Activated CD4-positive, alpha-beta T cell treated with anti-CD3 and anti-CD28 coated beads, Interleukin-2, amount 10 ng/mL, durations not matched to agents 7 days and 5 days (primary cell): ENCODE measurements at regions not wholly inside any gene's neighbourhood (a gene's known extent, or its start where the extent isn't known, plus 50 kb on each side); places are given as distances from the start of the nearest gene placed in this dataset.

Source experiments
- CTCF ChIA-PET: fragments of 350-600 bp; sonication (Branson Sonifier 250); formaldehyde crosslinking; loops from one replicate; lab custom pipeline; 2021; ENCODE audit warnings: antibody characterized with exemption; lab: Charles Lee
- POLR2A ChIA-PET: fragments of 350-600 bp; sonication (Branson Sonifier 250); formaldehyde crosslinking; loops from one replicate; lab custom pipeline; 2021; ENCODE audit warnings: antibody characterized with exemption; lab: Charles Lee
- DNase-seq: peaks from one replicate; pipeline ENCODE4 v3.0.0-alpha.2; 2020
- H3K27ac Mint-ChIP-seq: one replicate; pipeline ENCODE4 v1.8.0; 2021; ENCODE audit warnings: mild to moderate bottlenecking, moderate library complexity, mixed read lengths
- H3K27me3 Mint-ChIP-seq: one replicate; pipeline ENCODE4 v1.8.0; 2021; ENCODE audit warnings: mixed read lengths
- H3K36me3 Mint-ChIP-seq: one replicate; pipeline ENCODE4 v1.8.0; 2021; ENCODE audit warnings: low read depth, mixed read lengths
- H3K4me1 Mint-ChIP-seq: one replicate; pipeline ENCODE4 v1.8.0; 2021; ENCODE audit warnings: mixed read lengths
- H3K4me3 Mint-ChIP-seq: one replicate; pipeline ENCODE4 v1.8.0; 2021; ENCODE audit warnings: mild to moderate bottlenecking, moderate library complexity, mixed read lengths
- H3K9me3 Mint-ChIP-seq: one replicate; pipeline ENCODE4 v1.8.0; 2021; ENCODE audit warnings: mixed read lengths

- ChIA-PET POLR2A (no interaction called here), CTCF (no interaction called here)
- Mint-ChIP-seq H3K36me3 (no peaks in the 10 kb centered on the region), H3K4me1 (no peaks in the 10 kb centered on the region), H3K9me3 (no peaks in the 10 kb centered on the region), H3K27ac (no peak overlapping the region), H3K27me3 (peaks cover 15% of the 10 kb centered on the region), H3K4me3 (no peak overlapping the region)
- no peak for DNase-seq
Observed at GRCh38 chr12:65593239-65593701, 231.0 kb upstream of the HMGA2 start.

DNA sequence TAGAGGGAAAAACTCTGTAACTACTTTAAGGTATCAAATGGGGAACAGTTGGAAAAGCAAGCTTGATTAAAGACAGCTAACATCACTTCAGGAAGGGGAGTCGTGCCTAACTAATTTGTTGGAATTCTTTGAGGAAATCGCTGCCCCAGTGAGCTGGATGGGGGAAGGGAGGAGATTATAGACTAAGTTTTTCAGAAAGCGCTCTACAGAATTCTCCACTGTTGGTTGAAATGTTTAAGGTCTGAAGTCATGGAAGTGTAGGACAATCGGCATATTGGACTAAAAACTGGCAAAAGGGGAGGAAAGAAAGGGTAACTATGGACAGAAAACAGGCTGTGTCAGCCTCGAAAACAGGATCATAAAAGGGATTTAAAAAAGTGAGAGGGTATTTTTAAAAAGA is 229.9 kb upstream of the HMGA2 start:
- Mint-ChIP-seq H3K4me3 (no peak overlapping the region), H3K4me1 (no peaks in the 10 kb centered on the region), H3K36me3 (no peaks in the 10 kb centered on the region), H3K9me3 (no peaks in the 10 kb centered on the region), H3K27me3 (peaks cover 18% of the 10 kb centered on the region), H3K27ac (no peak overlapping the region)
- CTCF ChIA-PET: no interaction called here
- POLR2A ChIA-PET: no interaction called here
- no peak for DNase-seq

- ChIA-PET POLR2A (no interaction called here), CTCF (no interaction called here)
- no peak for DNase-seq
- Mint-ChIP-seq H3K27me3 (peaks cover 19% of the 10 kb centered on the region), H3K27ac (no peak overlapping the region), H3K36me3 (no peaks in the 10 kb centered on the region), H3K4me3 (no peak overlapping the region), H3K9me3 (no peaks in the 10 kb centered on the region), H3K4me1 (no peaks in the 10 kb centered on the region)
Observed at GRCh38 chr12:65595016-65595560, 229.2 kb upstream of the HMGA2 start.

DNA sequence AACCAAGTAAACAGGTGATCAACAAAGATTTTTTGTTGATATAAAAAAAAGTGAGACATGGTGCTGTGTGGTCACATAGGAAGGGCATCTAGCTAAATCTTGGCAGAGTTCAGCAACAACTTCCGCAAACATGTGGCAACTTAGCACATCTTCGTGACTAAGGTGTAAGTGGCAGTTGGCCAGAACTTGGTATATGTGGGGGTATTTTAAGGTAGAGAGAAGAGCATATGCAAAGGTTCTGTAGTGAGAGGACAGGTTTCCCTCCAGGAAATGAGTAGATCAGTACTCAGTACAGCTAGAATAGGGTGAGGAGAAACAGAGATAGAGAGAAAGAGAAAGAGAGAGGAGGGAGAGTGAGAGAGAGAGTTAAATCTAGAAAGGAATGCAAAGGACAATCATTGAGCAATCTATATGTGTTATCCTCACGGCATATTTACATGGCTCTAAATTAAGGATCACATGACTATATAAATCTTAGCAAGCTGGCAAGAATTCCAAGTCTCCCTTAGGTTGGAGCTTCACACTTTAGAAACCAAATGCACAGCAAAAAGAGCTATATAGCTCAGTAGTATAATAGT is 227.7 kb upstream of the HMGA2 start:
- Mint-ChIP-seq H3K9me3 (no peaks in the 10 kb centered on the region), H3K4me3 (no peak overlapping the region), H3K36me3 (no peaks in the 10 kb centered on the region), H3K4me1 (no peaks in the 10 kb centered on the region), H3K27ac (no peak overlapping the region), H3K27me3 (peaks cover 27% of the 10 kb centered on the region)
- POLR2A ChIA-PET: no interaction called here
- no peak for DNase-seq
- CTCF ChIA-PET: no interaction called here

- CTCF ChIA-PET: no interaction called here
- H3K9me3 Mint-ChIP-seq: no peaks in the 10 kb centered on the region
- H3K27ac Mint-ChIP-seq: no peak overlapping the region
- peaks cover 27% of the 10 kb centered on the region for H3K27me3 Mint-ChIP-seq
- POLR2A ChIA-PET: no interaction called here
- DNase-seq: no peak
- peaks cover 1% of the 10 kb centered on the region for H3K4me1 Mint-ChIP-seq
- no peak overlapping the region for H3K4me3 Mint-ChIP-seq
- H3K36me3 Mint-ChIP-seq: no peaks in the 10 kb centered on the region
Observed at GRCh38 chr12:65597527-65597926, 226.8 kb upstream of the HMGA2 start.

DNA sequence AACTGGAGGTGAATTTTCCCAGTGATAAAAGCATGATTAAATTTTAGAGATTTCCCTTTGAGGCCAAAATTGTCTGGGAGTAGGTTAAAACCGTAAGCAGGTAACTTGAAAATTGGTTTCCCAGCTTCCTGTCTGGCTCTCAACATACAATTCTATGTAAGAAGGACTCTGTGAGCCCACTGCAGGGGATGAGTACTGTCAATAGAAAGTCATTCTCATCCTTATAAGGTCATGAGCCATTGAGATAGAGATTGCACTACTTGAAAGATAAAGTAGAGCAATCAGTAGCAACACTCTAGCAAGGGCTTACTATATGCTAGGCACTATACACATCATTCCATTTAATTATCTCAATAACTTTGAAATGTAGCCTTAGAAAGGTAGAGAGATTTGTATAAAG is 225.6 kb upstream of the HMGA2 start:
- H3K4me3 Mint-ChIP-seq: no peak overlapping the region
- no peaks in the 10 kb centered on the region for H3K36me3 Mint-ChIP-seq
- POLR2A ChIA-PET: no interaction called here

GRCh38 chr12:65602253-65602609 is 222.1 kb upstream of the HMGA2 start:
- POLR2A ChIA-PET: no interaction called here
- DNase-seq: no peak
- no peaks in the 10 kb centered on the region for H3K9me3 Mint-ChIP-seq
- H3K4me1 Mint-ChIP-seq: peaks cover 2% of the 10 kb centered on the region
- H3K27ac Mint-ChIP-seq: no peak overlapping the region
- peaks cover 17% of the 10 kb centered on the region for H3K27me3 Mint-ChIP-seq
- CTCF ChIA-PET: no interaction called here
- no peak overlapping the region for H3K4me3 Mint-ChIP-seq
- H3K36me3 Mint-ChIP-seq: no peaks in the 10 kb centered on the region

More for the DNA sequence above, 225.6 kb upstream of the HMGA2 start:
- CTCF ChIA-PET: no interaction called here
- Mint-ChIP-seq H3K27me3 (peaks cover 20% of the 10 kb centered on the region), H3K4me1 (peaks cover 2% of the 10 kb centered on the region), H3K9me3 (no peaks in the 10 kb centered on the region), H3K27ac (no peak overlapping the region)
- no peak for DNase-seq

DNA sequence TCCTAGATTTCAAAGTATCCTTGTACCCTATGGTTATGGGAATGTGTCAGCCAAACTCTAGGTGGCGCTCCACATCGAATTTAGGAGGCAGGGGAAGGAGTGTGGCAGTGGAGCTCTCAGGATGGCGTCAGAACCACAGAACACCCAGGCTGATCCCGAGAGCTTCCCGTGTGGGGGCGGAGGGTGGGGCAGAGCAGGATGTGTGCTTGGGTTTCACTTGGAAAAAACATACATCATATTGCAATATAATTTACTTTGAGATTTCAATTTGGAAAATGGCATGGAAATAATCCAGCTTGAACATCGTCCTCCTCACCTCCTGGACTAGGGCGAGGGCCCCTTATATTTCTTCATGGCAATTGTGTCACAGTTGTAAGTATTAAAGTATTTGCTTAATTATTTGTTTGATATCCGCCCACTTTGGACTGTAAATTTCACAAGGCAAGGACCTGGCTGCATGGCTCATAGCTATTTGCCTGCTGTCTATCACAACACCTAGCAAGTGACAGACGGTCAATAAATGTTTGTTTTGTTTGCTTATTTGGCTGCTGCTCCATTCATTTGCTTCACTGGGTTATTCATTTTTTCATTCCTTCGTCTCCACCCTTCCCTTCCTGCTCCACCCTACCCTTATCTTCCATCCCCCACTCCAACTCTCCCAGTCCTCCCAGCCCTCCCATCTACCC is 221.5 kb upstream of the HMGA2 start:
- CTCF ChIA-PET: no interaction called here

DNA sequence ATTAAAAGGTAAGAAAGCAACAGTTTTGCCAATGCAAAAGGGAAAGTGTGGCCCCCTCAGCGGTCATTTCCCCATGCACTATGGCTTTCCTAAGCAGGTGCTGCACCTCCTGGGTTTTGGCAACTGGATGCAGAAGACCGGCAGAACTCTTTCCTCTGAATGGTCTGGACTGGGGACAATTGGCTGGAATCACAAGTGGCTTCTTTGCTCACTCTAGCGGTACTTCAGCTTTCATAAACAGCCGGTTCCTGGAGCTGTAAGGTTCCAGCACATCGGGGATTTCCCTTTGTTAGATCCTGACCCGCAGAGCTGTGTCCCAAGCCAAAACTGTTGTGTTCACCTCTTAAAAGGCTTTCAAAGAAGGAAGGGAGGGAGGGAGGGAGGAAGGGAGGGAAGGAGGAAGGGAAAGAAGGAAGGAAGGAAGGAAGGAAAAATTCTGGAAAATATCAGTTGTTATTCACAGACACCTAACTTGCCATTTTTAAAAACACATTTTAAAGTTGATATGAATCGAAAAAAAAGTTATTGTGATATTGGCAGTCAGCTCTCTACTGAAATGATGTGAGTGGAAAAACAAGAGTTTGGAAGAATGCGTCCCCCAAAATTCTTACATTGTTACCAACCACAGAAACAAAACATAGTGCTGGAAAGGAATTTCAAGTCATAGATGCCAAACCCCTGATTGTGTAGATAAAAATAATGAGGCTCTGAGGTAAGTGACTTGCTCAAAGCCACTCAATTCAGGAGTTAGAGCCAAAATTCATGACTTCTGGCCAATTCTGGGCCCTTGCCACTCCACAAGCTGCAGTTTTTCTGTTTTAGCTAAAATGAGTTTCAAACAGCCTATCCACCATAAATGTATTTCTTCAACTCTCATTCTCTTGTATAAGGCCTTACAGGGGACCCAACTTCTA is 220.6 kb upstream of the HMGA2 start:
- H3K27ac Mint-ChIP-seq: no peak overlapping the region
- CTCF ChIA-PET: no interaction called here
- peaks cover 17% of the 10 kb centered on the region for H3K27me3 Mint-ChIP-seq
- H3K4me1 Mint-ChIP-seq: peaks cover 2% of the 10 kb centered on the region
- no peak overlapping the region for H3K4me3 Mint-ChIP-seq
- POLR2A ChIA-PET: no interaction called here
- no peak for DNase-seq
- H3K36me3 Mint-ChIP-seq: no peaks in the 10 kb centered on the region
- H3K9me3 Mint-ChIP-seq: no peaks in the 10 kb centered on the region

More for the DNA sequence above, 221.5 kb upstream of the HMGA2 start:
- no peak overlapping the region for H3K4me3 Mint-ChIP-seq
- no peaks in the 10 kb centered on the region for H3K9me3 Mint-ChIP-seq
- no peaks in the 10 kb centered on the region for H3K36me3 Mint-ChIP-seq
- no peak overlapping the region for H3K27ac Mint-ChIP-seq
- peaks cover 17% of the 10 kb centered on the region for H3K27me3 Mint-ChIP-seq
- peaks cover 2% of the 10 kb centered on the region for H3K4me1 Mint-ChIP-seq
- peak; percentile 42 for DNase-seq
- POLR2A ChIA-PET: no interaction called here

GRCh38 chr12:65605019-65605418 is 219.3 kb upstream of the HMGA2 start:
- Mint-ChIP-seq H3K9me3 (no peaks in the 10 kb centered on the region), H3K27ac (no peak overlapping the region), H3K36me3 (no peaks in the 10 kb centered on the region), H3K27me3 (peaks cover 13% of the 10 kb centered on the region), H3K4me1 (peaks cover 2% of the 10 kb centered on the region), H3K4me3 (no peak overlapping the region)
- DNase-seq: no peak
- POLR2A ChIA-PET: no interaction called here
- CTCF ChIA-PET: no interaction called here

DNA sequence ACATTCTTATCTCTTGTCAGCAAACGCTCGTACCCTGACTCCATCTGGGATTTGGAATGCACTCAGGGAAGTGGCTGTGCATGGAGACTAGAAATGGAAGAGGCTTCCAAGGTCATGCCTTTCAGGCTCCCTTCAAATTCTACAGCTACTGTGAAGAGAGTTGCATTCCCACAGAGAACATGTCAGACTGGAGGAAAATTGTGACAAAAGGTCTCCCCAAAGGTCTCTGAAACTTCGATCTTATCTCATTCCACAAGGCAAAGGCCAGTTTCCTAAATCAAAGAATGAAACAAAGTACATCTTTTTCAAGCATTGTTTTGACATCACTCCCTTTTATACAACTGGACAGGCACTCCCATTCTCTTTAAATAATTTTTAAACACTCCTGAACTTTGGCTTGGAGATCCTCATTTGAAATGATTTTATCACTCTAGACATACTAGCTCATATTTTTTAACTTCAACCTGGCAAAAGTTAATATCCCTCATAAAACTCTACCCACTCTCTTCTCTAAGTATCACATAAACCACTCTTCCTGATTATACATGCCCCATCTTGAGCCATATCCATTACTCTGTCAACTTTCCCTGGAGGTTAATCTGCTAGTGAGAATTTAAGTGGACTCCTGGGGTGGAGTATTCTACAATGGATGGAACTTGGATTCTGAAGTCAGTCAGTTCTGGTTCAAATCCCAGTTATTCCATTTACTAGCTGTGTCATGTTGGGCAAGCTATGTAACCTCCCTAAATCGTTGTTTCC is 218.1 kb upstream of the HMGA2 start:
- H3K4me3 Mint-ChIP-seq: no peak overlapping the region
- H3K27ac Mint-ChIP-seq: no peak overlapping the region
- peaks cover 2% of the 10 kb centered on the region for H3K4me1 Mint-ChIP-seq
- H3K36me3 Mint-ChIP-seq: no peaks in the 10 kb centered on the region
- no peak for DNase-seq
- H3K27me3 Mint-ChIP-seq: peaks cover 4% of the 10 kb centered on the region
- no peaks in the 10 kb centered on the region for H3K9me3 Mint-ChIP-seq
- POLR2A ChIA-PET: no interaction called here
- CTCF ChIA-PET: no interaction called here

DNA sequence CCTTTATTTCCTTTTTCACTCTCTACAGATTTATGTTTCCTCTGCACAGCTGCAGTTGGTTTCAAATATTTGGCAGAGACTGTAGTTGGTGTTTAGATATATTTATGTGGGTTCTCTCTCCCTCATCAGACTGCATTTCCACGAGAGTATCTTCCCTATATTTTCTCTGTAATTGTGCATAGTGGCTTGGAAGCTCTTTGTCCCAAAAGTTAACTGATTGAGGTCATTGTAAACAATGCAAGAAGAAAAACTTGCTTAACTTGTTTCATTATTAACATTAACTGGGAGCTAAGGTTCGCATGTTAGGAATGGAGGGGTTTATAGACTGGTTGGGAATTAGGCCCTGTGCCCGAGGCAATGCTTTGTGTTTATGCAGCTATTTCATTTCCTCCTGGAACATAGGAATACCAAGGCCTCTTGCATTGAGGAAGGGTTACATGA is 216.9 kb upstream of the HMGA2 start:
- Mint-ChIP-seq H3K27me3 (peaks cover 4% of the 10 kb centered on the region), H3K4me3 (no peak overlapping the region), H3K4me1 (peaks cover 1% of the 10 kb centered on the region), H3K27ac (no peak overlapping the region), H3K9me3 (no peaks in the 10 kb centered on the region), H3K36me3 (no peaks in the 10 kb centered on the region)
- POLR2A ChIA-PET: no interaction called here
- CTCF ChIA-PET: no interaction called here
- DNase-seq: no peak
